OCI-M1 (cell line): ENCODE measurements at regions not wholly inside any gene's neighbourhood (a gene's known extent, or its start where the extent isn't known, plus 50 kb on each side); places are given as distances from the start of the nearest gene placed in this dataset.

ENCODE experiments used
- DNase-seq: peaks from one replicate; lab custom pipeline; 2025; lab: John Stamatoyannopoulos, UW

DNA sequence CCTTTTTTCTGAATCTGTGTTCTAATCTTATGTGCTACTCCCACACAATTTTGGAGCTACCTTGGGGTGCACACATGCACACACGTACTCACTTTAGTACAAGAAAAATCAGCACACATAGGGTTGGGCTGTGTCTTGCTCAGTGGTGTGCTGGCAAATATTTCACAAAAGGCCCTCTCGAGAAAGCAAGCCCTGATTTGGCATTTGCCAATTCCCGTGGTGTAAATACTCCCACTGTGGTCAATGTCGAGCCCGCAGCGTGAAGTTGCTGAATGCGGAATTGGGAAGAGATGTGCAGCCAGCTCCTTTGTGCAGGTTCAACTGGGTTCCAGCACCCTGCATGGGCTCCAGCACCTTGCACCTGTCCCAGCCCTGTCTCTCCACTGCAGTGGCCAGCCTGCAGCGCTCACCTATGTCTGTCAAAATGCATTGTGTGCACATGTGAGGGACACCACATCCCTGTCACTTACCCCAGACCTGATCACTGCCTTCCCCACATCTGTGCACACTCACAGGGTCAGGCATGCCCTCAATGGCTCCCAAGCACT lies 78.4 kb upstream of the WNT4 start:
- no peak for DNase-seq

DNA sequence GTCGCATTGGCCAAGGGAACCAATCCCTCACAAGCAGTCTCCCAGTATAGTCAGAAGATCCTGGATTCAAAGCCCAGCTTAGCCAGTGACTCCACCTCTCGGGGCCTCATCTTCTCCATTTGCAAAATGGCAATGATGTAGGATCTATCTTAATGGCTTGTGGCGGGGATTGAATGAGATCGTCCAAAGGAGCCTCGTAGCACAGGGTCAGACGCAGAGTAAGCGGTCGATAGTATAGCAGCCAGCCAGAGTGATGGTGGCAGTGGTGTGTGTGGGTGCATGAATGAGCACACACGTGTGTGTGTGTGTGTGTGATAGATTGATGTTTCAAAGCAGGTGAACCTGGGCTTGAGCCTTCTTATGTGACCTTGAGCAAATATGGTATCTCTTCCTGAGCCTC lies 79.8 kb upstream of the WNT4 start:
- no peak for DNase-seq

DNA sequence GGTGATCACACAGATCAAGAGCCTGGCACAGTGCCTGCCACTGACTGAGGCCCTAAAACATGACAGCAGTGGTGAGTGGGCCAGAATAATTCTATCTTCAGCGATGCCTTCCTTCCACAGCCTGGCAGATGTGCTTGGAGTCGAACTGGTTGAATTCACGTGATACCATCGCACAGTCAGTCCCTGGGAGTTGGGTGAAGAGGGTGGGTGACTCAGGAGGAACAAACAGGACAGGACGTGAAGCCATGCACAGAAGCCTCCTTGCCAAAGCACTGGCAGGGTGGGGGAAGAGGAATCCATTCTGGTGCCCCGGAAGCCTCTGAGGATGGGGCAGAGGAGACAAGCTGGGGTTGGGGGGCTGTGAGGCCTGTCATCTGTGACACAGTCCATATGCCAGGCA lies 80.3 kb upstream of the WNT4 start:
- DNase-seq = no peak

DNA sequence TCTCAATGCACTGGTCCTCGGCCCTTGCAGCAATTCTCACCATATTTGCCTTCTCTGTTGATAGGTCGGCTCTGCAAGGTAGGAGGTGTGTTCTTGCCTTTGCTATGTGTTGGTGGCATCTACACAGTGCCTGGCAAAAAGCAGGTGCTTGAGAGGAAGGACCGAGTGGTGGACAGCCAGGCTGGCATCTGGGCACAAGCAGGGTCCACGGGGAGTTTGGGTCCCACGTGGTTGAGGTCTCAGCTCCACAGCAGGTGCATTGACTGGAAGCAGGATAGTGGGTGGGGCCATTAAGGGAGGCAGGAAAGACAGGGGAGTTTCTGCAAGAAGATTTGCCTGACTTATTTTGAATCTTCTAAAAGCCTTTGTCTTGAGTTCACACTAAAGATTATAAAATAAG lies 81.2 kb upstream of the WNT4 start:
- no peak for DNase-seq

DNA sequence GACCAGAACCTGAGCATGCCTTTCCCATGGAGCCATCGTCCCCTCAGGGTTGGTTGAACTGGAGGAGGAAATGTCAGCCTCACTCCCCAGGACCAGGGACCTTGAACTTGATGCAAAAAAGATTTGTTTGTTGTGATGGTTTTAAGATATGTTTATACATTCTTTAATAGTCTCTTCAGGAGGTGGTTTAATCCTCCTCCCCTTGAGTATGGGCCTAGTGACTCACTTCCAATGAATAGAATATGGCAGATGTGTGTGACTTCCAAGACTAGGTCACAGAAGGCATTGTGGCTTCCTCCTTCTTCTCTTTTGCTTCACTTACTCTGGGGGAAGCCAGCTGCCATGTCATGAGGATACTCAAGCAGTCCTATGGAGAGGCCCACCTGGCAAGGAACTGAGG lies 81.7 kb upstream of the WNT4 start:
- no peak for DNase-seq

DNA sequence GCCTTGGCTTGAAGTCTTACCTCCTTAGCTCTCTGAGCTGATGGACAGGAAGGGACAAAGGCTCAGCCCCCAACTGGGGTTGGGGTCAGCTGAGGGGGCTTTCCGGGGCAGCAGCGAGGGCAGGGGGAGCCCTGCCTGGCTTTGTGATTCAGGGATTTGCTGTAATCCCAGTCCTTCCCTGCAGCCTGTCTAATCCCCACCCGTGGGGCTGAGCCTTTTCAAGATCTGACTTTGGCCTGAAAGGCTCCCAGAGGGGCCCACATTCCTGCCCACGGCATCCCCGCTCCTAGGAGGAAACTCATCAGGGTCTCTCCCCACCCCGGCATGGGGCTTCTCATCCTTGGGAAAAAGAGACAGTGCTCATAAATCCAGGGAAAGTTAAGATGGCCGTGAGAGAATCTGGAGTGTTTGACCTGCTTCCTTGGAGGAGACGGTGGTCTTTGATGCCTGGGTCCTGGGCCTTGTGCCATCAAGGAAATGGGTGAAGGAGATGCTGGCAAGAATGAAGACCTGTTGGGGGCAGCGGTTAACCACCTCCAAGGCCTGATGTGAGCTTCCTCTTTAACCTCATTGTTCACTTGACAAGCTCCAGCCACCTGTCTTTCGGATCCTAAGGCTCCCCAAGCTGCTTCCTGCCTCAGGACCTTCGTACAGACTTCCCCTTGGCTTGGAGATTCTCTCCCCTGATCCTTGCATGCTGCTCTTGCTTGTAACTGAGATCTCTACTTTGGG lies 83.1 kb upstream of the WNT4 start:
- no peak for DNase-seq

DNA sequence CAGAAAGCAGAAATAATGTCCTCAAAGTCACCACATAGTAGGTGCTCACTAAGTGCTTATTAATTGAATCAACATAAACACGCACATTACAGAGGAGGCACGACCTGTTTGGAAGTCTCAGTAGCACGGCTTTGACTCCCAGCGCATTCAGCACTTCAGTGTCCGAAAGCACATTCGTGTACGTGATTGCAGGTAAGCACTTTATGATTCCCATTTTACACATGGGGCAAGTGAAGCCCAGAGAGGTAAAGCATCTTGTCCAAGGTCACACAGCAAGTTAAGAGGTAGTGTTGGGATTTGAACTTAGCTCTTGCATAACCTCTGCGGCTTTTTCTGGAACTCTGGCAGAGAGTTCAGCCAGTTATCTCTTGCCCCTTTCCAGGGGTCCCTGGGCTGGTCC lies 85.2 kb upstream of the WNT4 start:
- no peak for DNase-seq

DNA sequence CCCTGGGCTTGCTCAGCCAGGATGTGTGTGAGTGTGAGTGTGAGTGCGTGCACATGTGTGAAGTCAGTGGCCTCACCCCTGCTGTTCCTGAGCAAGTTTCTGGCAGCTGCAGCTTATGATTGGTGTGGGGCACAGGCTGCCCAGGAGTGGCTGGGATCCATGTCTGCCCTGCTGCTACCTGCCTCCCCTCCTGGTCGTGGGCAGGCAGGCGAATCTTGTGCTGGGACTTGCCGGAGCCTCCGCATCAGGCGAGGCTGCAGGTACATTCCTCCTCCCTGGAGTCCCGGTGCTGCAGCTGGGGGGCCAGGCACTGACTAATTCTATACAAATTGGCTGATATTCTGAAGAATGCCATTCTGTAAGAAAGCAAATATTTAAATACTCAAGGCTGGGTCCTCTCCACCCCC lies 85.6 kb upstream of the WNT4 start:
- DNase-seq = no peak

DNA sequence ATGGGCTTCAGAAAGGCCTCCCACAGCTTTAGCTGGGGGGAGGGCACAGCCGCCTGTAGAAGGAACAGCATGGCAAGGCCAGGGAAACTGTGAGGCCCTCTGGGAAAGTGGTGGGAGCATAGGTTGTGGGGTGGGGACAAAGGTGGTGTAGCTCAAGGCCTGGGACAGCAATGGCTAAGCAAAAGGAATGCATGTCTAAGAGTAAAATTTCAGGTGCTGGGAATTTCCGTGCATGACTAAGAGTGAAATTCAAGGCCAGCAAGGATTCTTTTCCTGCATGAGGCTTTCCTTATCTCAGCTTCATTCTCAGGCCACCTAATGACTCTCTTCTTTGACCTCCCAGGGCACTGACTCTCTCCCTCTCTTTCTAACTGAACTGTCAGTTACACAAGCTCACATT lies 86.5 kb upstream of the WNT4 start:
- DNase-seq = no peak

DNA sequence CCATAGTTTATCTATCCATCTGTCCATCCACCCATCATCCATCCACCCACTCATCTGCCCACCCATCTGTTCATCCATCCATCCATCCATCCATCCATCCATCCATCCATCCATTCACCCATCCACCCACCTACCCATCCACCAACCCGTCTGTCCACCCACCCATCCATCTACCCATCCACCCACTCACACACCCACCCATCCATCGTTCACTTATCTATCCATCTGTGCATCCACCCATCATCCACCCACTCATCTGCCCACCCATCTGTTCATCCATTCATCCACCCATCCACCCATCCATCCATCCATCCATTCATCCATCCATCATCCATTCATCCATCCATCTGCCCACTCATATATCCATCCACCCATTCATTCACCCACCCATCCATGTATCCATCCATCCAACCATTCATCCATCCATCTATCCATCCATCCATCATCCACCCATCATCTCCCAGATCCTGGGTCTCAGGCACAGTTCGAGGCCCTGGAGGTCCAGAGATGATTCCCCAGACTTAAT lies 88.2 kb upstream of the WNT4 start:
- no peak for DNase-seq

DNA sequence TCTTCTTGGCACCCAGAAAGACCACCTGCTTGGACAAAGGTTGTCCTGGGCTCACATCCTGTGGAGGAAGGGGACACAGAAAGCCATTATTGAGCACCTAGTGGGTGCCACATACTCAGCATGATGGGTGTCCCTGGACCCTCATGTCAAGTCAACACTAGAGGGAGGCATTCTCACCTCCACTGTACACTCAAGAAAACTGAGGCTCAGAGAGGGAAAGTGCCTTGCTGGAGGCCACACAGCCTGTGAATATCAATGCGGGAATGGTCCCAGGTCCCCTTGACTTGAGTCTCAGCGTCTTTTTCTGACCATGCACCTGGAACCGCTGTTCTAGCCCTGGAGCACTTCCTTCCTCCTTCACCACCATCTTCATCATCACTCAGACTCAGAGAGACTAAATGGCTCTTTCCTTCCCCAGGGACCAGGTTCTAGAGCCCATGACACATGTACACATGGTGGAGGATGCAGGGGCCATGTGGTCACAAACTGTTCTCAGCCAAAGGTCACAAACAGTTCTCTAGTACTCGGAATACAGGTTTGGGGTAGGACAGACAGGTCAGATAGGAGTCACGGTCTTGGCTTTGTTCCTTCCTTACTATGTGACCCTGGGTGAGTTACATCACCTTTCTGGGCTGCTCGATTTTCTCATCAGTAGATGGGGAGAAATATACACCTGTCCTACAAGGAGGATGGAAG lies 89.2 kb upstream of the WNT4 start:
- DNase-seq = no peak

DNA sequence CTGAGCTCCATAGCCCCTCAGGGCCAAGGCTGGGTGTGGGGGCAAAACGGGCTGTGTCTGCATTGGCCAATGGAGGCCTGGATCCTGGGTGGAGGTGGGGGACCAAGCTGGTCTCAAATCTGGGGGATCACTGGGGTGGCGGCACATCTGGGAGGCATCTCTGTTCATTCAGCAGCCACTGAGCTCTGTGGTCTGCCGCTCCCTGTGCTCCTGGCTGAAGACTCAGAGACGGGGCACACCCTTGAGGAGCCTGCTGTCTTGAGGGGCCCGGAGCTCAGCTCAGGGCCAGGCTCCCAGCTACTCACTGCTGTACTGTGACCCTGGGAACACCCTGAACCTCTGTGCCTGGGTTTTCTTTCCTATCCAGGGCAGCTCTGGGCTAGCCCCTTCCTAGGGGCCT lies 90.3 kb upstream of the WNT4 start:
- DNase-seq = no peak

DNA sequence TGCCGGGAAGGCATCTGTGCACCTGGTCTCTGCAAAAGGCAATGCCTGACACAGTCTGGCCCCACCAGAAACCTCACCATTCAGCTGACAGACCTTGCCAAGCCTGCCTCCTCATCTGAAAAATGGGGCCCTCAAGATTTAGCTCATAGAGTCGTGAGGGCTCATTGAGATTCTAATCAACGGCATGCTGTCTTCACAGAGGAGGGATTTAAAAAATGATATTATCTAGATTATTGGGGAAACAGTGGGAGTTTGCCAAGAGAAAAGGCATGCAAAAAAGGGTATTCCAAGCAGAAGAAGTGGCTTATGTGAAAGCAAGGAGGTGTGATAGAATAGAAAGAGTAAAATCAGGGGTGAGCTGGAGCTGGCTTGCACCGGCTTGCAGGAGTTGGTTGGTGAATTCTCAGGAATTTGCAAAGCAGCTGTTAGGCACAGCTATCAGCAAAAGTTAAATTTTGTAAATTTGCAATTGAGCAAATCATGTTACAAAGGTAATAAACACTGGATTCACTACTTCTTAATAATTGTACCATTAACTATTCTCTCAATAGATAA lies 91.7 kb upstream of the WNT4 start:
- DNase-seq = no peak

DNA sequence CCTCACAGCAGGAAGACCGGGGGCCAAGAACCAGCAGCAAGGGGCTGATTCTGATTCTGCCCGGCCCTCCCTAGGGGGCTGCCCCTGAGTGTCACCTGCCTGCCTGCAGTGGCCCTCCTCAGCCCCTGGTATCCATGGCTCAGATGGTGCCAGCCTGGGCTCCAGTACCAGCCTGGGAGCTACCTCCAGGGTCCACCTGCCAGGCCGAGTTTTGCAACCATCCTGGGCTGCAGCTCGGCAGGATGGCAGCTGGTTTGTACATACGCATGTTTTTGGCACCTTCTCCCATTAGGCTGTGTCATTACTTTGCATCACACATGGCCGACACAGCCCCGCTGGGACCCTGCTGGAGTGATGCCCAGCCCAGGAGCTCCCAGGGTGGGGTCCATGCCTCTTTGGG lies 93.3 kb upstream of the WNT4 start:
- no peak for DNase-seq

DNA sequence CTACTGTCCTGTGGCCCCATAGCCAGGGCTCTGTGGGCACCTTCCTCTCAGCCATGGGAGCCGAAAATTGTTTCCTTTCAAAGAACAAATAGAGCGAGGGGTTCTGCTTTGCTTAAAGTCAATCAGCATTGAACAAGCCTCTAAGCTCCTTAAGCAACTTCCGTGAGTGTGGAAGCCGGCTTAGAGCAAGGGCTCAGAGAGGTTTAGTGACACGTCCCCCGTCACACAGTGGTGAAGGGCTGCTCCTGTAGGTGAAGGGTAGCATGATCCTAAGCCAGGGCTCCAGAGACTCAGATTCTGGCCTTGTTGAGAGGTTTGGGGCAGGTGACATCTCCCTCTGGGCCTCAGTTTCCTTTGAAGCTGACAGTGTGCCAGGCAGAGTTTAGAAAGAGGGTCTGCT lies 94.0 kb upstream of the WNT4 start:
- DNase-seq = no peak

DNA sequence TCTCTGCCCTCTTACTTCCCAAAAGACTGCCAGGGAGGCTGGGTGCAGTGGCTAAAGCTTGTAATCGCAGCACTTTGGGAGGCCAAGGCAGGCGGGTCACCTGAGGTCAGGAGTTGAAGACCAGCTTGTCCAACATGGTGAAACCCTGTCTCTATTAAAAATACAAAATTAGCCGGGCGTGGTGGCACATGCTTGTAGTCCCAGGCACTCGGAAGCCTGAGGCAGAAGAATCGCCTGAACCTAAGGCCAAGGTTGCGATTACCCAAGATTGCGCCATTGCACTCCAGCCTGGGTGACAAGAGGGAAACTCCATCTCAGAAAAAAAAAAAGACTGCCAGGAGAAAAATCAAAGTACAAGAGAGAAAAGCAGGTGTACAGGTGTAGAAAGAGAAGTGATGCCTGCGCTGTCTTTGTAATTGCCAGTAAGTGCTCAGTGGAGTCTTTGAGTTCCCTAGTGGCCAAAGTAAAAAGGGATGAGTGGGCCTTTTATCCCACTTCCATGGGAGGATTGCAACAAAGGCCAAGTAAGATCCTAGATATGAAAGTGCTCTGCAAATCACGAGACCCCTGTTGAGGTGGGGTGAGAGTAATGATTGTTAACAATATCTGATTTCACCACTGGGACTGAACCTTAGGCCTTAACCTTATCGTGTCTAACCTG lies 94.7 kb upstream of the WNT4 start:
- no peak for DNase-seq

DNA sequence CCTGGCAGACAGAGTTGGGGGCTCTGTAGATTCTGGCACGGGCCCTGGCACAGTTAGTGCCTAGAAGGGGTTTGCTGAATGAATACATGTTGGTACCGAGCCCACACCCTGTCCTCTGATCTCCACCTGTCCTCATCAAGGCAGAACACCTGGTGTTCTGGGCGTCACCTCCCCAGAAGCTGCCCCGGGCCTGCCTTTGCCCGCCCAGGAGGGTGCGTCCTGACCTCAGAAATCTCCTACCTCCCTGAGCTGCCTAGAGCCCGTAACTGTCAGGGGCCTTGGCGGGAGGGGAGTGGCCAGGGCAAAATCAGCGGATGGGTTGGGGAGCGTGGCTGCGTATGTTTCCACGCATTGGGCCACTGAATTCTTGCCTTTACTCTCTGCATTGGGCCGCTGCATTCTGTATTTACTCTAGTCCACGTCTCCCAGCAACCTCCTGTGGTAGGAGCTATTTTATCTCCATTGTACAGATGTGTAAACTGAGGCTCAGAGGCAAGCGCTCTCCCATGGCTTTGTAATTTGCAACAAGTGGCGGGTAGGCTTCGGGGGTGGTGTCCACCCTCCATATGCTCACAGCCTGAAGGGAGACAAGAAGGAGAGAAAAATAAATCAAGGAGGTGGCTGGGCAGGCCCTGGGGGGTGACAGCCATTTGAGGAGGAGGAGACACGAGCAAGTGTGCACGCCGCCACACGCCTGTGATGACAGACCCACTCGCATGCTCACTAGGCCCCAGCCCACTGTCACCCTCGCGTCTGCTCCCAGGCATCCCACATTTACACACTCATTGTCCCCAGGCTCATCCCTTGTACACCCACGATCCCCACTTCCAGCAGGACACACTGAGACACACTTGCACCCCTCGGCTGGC lies 95.7 kb upstream of the WNT4 start:
- no peak for DNase-seq

DNA sequence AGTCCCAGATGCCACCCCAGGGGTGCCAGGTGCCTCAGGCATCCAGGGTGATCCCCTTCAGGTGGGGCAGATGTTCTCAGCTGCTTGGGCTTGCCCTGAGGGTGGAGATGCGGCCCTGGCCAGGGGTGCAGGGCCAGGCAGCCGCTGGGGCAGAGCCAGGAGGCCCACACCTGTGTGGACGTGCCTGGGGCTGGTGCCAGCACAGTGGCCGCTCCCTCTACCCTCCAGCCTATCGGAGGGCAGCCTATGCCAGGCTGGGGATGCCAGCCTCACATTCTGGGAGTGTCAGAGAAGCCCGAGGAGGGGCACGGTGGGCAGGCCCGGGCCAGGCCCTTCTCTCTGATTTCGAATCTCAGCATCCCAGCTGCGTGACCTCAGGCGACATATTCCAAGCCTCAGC lies 96.5 kb upstream of the WNT4 start:
- no peak for DNase-seq

DNA sequence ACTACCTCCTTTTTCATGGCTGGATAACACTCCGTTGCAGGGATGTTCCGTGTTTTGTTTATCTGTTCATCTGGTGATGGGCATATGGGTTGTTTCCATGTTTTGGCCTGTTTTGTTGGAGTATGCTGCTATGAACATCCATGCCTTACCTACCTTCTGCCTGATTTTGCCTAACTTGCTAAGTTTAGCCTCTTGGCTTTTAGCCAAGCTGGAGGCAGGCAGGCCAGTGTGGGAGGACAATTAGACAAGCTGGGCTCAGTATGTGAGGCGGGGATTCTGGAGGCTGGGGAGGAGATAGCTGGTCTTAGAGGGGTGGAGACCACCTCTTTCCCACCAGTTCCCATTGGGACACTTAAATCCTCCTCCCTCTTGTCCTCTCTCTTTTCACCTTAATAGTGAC lies 98.4 kb upstream of the WNT4 start:
- DNase-seq = no peak

DNA sequence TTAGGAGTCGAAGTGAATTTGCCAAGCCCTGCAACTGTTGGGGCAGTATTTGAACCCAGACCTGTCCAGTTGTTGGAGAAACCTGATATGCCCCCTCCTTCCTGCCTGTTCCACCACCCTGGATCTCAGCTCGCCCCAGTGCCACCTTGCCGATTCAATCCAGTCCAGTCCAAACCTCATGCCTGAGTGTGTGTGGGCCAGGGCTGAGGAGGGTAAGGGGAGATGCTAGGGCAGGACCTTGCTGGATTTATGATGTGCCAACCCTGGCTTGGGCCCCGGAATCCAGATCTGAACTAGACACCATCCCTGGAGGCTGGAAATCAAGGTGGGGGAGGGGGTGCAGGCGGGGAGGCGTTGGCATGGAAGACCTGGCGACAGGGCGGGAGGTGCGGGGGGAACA lies 98.9 kb upstream of the WNT4 start:
- DNase-seq = no peak

DNA sequence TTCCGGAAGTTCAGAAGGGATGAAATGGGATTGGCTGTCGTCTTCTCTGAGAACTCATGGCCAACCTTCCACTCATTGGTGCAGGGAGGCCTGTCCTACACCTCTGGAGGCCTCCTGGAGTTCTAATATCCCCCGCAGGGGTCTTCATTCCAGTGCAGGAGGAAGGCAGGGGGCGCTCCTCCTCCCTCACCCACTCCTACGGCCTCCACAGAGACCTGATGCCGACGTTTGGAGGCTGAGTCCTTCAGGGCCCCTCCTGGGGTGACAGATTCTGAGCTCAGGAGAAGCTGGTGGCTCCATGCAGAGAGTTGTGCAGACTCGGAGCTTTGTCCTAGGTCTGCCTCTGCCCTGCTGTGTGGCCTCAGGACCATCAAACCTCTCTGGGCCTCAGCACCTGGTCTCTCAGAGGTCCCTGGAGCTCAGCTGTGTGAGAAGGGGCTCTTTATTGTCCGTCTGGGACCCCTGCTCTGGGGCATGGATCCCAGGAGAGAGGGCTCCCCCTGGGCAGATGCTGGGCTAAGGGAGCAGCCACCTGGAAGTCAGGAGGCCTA lies 102.3 kb upstream of the WNT4 start:
- DNase-seq = no peak
